HepG2 (cell line): ENCODE measurements at regions not wholly inside any gene's neighbourhood (a gene's known extent, or its start where the extent isn't known, plus 50 kb on each side); places are given as distances from the start of the nearest gene placed in this dataset.

ENCODE experiments used
- ATF6 ChIP-seq: sonication (generic); formaldehyde crosslinking; conservative IDR thresholded peaks from 2 replicates; pipeline ENCODE4 v1.4.0; 2020; ENCODE audit warnings: missing genetic modification reagents
- ATM ChIP-seq: fragments of 450-650 bp; IDR thresholded peaks from 2 replicates; pipeline ENCODE4 v1.7.1; 2017; ENCODE audit warnings: mild to moderate bottlenecking, borderline replicate concordance
- CHD2 ChIP-seq: IDR thresholded peaks from 2 replicates; pipeline ENCODE4 v1.6.1; 2011; ENCODE audit warnings: low read depth, low read length, improper control_type of control experiment
- KDM4B ChIP-seq: sonication (generic); formaldehyde crosslinking; IDR thresholded peaks from 2 replicates; pipeline ENCODE4 v1.4.0; 2020; ENCODE audit warnings: missing genetic modification reagents
- NCOA5 ChIP-seq: sonication (generic); formaldehyde crosslinking; IDR thresholded peaks from 2 replicates; pipeline ENCODE4 v1.4.0; 2020; ENCODE audit warnings: missing genetic modification reagents
- SUZ12 ChIP-seq: fragments of 150-350 bp; IDR thresholded peaks from 2 replicates; pipeline ENCODE4 v1.6.1; 2014; ENCODE audit warnings: low read depth, low read length
- TBL1XR1 ChIP-seq: fragments of 150-350 bp; IDR thresholded peaks from 2 replicates; pipeline ENCODE4 v1.6.1; 2014; ENCODE audit warnings: borderline replicate concordance, low read length; ENCODE audit not compliant: partially characterized antibody
- ZFAT ChIP-seq: sonication (generic); formaldehyde crosslinking; conservative IDR thresholded peaks from 2 replicates; pipeline ENCODE4 v1.8.1; 2023; ENCODE audit warnings: missing genetic modification reagents, inconsistent platforms
- ZNF17 ChIP-seq: sonication (generic); formaldehyde crosslinking; IDR thresholded peaks from 2 replicates; pipeline ENCODE4 v1.5.0; 2020; ENCODE audit warnings: mild to moderate bottlenecking, missing genetic modification reagents
- ZNF367 ChIP-seq: sonication (generic); formaldehyde crosslinking; IDR thresholded peaks from 2 replicates; pipeline ENCODE4 v1.4.0; 2020; ENCODE audit warnings: missing genetic modification reagents, borderline replicate concordance

GRCh38 chr12:42809226-42809625 lies 219.7 kb upstream of the PRICKLE1 start:
- no peak for TF ChIP-seq ZFAT
- no peak for TF ChIP-seq KDM4B (CRISPR knock-in tag)
- TF ChIP-seq CHD2: no peak
- TF ChIP-seq ATM: no peak
- no peak for TF ChIP-seq ZNF367 (CRISPR knock-in tag)
- TF ChIP-seq ATF6 (CRISPR knock-in tag): no peak
- TF ChIP-seq SUZ12: no peak
- no peak for TF ChIP-seq TBL1XR1
- TF ChIP-seq ZNF17 (CRISPR knock-in tag): no peak
- TF ChIP-seq NCOA5: no peak
